AML-193 (cell line): ENCODE measurements at regions not wholly inside any gene's neighbourhood (a gene's known extent, or its start where the extent isn't known, plus 50 kb on each side); places are given as distances from the start of the nearest gene placed in this dataset.

Experiments used
- DNase-seq, 2 experiments: peaks; one replicate each; lab custom pipeline; 2025; lab: John Stamatoyannopoulos, UW

DNA sequence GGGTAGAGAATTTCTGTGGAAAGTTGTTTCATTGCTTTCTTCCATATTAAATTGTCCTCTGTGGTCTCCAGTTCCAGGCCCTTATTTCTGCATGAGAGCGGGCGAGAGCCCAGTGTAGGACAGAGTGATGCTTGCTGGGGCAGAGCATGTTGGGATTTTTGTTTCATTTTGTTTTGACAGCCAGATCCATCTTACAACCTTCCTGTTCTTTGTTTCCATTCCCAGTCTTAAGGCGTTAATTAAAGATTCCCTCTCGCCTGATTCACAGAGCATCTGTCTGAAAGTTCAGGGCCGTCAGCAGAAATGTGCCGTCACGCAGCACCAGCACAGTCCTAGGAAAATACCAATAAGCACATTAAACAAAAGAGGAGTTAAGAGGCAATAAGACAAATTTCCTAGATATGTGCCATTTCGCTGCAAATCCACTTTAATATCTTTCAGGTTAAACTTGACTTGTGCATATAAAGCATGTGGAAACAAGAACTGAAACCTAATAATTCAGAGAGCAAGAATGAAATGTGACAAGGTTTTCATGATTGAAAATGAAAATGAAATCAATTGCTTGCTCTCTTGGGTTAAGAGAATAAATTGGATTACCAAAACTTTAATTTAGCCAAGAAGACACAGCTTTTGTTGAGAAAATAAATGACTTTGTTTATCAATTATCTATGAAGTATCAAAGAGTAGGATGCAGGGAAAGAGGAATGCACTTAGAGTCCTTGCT is 210.7 kb upstream of the SLC10A2 start:
- no peak for DNase-seq

DNA sequence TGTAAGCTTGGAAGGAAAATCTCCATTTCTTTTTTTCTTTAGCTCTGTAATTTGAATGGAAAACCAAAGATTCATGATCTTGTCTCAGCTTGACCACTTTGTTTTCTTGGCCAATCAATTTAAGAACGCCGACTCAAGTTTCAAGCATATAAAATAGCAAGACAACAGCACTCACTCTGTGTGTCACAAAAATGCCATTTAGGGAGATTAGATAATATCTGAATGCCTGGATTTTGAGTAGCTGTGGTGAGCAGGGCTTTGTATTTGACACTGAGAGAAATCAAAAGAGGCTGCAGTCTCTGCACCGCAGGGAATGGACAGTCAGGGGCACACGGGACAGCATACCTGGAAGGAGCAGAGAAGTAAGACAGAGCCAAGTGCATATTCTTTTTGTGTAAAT is 209.5 kb upstream of the SLC10A2 start:
- no peak for DNase-seq

DNA sequence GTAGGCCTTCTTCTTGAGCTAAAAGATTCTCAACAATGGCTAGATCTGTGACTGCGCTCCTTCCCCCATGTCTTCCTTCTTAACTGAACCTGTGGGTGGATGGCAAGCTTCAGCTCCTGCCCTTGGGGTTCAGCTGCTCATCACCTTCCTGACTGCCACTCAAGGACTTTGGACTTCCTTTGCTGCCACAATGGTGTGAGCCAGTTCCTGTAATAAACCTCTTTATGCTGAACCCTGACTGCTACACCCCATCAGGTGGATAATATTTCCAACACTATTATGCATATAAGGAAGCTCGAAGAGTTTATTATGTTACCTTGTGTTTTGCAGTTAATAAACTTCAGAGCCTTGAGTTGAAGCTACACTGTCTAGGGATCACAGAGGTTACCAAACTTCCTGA is 208.9 kb upstream of the SLC10A2 start:
- no peak for DNase-seq

DNA sequence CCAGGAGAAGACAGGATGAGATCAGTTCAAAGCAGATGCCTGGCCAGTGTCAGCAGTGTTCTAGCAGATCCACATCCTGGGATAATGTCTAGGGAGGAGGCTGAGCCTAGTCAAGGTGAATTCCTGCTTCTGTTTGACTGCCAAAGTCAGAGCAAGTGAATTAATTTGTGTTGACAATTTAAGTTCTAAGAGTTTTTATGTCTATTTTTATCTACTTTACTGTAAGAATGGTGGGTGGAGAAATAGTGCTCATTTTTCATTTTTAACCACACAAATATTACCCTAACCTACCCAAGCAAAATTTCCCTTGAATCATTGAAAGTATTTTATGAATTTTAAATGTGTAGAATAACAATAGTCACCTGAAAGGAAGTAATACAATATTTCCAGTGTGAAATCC is 207.6 kb upstream of the SLC10A2 start:
- DNase-seq, result no peak

DNA sequence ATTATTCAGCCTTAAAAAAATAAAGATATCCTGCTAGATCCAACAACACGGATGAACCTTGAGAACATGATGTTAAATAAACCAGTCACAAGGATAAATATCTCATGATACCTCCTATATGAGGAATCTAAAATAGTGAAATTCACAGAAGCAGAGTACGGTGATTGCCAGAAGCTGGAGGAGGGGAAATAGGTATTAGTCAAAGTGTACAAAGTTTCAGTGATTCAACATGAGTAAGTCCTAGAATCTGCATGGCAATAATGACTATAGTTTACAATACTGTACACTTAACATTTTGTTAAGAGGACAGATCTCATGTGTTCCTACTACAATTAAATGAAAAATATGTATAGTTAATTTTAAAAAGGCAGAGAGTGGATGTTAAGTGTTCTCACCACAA is 206.6 kb upstream of the SLC10A2 start:
- DNase-seq, result no peak

DNA sequence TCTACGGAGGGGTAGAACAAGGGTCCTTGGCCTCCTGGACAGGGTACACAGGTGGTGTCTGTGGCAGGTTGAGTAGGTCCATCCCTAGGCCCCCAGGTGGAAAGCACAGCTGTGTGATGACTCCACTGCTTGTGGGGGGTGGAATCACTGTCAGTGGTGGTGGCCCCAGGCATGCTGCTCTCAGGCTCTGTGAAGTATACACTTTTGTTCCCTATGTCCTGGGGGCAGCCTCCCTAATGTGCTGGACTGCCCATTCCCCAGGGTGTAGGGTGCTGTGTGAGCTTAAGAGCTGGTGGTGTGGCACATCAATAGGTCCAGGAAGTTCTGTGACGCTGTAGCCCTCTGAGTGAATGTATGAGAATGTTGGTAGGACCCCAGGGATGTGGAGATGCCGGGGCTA is 197.2 kb upstream of the SLC10A2 start:
- no peak for DNase-seq

DNA sequence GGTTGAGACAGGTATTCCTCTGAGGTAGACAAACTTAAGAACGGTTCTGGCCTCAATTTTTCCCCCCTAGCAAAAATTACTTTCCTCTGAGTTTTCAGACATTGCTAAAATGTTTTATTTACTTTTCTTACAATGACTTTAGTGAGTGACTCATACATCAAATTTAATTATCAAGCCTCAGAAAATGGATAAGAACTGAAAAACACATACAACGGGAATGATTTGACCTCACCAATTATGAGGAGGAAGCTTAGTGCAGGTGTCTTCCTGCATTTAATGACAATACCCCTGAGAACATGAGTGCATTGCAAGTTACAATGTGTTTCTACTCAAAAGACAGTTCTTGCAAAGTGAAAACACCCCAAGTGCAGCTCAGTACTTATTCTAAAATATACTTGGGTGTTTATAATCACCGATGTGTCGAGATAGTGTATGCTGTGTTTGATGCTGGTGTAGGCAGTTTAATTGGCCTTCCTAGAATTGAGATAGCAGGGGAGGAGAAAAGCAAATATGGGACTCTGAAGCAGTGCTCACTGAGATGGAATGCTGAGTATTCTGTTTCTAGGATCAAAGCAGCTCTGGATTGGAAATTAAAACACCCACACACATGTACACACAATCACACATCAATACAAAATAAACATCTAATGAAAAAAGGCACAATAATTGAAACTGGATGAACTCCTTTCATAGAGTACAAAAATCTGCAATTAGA is 189.5 kb upstream of the SLC10A2 start:
- DNase-seq, result no peak

DNA sequence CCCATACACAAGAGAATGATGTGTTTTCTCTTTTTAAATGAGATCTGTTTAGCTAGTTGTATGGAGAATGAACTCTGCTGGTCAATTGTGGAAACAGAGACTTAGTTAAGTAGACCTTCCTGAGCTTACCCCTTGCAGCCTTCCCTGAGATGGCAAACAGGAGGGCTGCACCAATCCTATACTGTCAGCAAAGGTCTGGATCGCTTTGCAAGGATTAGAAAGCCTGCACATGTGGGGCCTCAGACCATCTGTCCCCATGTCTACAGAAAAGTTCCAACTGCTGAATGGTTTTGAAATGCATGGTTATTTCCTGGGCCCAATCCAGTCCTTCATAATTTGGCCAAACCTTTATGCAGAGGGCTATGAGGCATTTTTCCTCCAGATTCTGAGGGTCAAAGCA is 183.9 kb upstream of the SLC10A2 start:
- DNase-seq, result no peak

DNA sequence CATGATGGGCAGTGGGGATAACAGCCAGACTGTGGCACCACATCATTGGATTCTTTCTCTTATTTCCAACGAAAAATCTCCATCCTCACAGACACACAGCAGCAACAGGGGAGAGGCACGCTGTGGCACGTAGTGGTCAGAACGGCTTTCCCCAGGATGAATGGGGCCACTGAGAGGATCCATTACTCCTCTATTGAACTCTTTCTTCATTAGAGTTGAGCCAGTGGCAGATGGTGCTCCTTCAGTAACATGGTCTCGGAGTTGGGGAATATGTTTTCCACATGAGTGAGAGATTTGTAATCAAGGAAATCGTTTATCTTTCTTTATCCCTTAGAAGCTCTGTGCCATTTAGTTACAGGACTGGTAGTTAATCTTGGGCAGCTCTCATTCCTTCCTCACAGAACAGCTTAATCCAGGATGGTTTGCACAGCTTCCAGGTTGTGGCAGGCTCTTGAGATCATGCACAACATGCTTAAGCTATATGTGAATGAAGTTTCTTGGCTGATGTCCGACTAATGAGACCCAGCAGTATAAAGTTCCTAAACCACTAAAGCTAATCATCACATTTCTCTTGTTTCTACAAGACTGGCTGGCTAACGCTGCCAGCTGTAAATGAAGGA is 180.5 kb upstream of the SLC10A2 start:
- no peak for DNase-seq

DNA sequence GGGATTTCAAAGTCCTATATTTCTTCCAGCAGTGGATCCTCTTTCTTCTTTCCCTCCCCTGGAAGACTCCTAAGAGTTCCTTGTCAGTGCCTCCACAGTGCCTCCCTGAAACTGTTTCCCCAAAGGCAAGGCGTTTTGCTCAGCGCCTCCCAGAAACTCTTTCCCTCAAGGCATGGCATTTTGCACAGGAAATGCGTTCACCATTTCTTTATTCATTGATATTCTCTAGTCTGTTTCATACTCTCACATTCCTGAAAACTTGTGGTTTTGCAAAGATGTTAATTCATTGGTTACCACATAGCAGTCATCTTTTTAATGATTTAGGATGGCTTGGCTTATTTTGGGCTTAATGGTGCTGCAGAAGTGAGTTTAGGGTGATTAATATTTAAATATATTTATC is 177.3 kb upstream of the SLC10A2 start:
- DNase-seq, result no peak

DNA sequence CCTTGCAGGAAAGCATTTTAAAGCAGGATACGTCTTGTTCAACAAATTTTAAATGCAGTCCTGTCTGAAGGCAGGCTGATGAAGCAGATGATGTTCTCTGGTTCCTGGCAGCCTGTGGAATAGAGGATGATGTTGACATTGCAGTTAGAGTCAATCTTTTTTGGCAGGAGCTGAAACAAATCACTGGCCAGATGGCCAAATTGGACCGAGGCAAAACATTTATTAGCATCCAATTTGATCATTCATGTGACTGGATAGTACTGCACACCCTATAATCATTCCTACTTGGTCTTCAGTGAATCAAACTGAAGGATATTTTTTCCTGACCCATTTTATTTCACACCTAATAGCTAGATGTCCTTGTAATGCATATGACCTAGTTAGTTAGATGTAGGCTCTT is 172.2 kb upstream of the SLC10A2 start:
- DNase-seq, result no peak

DNA sequence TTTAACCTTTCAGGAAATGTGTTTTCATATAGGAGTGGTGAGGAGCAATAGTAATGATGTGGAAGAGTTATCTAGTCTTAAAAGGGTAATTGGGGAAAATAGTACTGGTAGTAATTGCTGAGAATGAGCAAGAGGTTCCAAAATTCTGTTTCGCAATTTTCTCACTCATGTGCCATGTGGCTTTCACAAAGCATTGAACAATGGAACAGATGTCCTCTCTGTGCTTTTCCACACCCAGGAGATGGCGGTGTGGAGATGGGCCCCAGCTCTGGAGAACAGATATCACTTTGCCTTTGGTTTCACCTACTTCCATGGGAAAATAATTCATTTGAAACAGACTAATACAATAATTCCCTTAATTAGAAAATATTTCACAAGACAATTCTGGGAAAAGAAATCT is 170.0 kb upstream of the SLC10A2 start:
- no peak for DNase-seq

DNA sequence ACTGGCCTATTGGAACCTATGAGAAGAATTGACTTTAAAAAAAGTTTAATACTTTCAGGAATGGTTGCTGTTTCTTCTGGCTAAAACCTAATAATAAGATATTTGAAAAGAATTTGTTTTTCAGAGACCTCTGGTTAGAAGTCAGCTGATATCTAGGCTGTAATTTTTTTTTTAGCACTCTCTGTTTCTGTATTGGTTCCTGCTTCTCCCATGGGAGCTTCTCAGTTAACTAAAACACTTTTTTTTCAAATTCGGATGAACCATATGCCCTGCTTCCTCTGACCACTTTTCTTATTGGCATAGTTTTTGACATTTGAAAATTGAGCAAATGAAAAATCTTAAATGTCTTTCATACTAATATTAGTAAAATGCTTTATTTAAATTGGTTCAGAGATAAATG is 163.5 kb upstream of the SLC10A2 start:
- DNase-seq, result no peak

DNA sequence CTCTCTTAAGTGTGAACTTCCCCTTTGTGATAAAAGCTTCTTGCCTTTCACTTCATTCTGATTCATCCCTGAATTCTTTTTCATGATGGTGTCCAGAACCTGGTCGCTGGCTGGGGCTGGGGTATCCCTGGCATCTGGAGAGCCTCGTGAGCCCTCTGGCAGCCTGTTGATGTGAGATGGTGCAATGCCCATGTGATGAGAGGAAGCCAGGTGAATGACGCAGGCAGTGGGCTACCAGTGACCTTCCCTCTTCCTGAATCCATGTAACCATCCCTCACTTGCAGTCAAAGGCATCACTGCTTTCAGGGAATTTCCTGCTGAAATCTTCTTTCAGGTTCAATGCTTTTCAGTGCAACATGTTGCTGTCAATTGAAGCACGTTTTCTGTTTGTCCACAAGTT is 158.6 kb upstream of the SLC10A2 start:
- DNase-seq, result no peak

DNA sequence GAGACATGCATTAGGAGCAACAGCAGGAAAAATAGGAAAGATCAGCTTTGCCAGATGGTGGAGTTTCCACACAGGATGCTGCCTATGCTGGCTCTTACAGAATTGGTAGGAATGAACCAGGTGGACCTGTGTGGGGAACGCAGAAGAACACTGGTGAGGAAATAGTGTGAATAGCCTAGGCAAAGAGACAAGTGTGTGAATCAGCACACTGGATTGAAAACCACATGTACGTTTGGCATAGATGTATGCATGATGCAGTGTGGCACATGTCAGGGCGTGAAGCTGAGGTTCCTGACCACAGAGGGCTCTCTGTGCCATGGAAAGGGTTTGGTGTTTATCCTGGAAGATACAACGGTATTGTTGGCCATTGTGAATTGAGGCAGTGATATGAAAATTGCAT is 156.5 kb upstream of the SLC10A2 start:
- no peak for DNase-seq

DNA sequence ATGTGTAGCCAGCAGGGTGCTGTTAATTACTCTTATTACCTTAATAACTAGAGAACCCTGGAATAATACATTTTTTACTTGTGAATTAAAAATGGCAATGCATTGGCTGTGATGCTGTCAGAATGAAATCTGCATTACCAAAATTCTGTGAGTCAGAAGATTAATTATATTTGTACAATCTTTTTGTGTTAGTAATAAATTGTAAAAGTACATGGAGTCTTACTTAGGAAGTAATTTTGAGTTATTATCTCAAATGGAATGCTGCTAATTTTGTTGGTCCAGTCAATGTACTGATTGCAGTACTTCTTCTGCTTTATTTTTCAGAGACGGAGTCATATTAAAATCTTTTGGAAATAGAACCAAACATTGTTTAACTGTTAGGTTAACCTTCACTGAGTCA is 152.0 kb upstream of the SLC10A2 start:
- no peak for DNase-seq

DNA sequence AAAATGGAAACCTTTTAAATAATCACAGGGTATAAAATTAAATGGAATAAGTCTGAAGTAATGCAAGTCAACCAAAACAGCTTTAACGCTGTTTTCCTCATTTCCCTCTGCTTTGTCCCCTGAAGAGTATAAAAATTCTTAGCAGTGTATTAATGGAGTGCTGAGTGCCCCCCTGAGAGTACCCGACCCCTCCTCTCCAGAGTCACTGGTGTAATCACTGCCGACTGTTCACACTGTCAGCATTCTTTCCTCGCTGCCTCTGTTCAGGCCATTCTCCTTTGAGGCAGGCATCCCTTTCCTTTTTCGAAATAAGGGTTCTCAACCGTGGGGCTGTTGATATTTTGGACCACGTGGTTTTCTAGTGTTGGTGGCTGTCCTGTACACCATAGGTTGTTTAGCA is 146.9 kb upstream of the SLC10A2 start:
- DNase-seq, result no peak

DNA sequence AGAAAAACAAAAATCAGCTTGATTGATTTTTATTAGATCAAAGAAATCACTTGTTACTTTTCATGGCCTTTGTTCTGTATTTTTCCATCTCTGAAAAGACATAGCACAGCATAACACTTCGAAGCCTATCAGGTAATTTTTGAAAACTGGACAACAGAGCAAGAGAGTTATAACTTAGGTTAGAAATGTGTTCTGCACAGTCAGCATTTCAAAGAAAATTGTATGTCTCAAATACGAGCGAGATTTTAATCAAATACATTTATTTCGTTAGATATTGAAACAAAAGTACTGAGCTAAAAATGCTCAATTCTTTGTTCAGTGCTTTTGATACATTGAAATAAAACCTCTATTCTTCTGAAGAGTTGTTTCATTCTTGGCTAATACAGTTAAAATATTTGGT is 144.1 kb upstream of the SLC10A2 start:
- no peak for DNase-seq

DNA sequence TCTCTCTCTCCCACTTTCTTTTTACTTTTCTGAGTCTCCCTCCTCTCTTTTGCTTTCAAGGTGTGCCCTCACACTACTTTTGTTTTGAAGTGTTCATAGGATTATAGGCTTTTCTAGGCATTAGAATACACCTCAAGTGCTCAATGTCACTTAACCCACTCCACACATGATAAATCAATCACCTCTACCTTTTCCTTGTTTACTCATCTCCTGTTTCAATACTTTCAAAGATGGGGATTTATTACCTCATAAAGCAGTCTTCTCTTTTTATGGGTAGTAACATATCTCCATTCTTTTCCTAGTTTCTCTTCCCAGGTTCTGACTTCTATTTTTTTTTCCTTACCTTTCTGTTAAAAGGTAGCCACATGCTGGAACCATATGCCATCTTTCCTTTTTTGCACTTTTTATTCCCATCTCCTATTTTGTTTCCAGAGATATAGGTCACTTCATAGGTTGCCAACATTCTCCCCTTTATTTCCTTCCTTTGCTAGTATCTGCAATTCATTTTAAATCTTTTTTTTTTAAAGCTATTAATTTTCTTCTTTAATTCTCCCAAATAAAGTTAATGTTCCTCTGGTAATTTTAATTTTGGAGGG is 137.6 kb upstream of the SLC10A2 start:
- DNase-seq, result no peak

DNA sequence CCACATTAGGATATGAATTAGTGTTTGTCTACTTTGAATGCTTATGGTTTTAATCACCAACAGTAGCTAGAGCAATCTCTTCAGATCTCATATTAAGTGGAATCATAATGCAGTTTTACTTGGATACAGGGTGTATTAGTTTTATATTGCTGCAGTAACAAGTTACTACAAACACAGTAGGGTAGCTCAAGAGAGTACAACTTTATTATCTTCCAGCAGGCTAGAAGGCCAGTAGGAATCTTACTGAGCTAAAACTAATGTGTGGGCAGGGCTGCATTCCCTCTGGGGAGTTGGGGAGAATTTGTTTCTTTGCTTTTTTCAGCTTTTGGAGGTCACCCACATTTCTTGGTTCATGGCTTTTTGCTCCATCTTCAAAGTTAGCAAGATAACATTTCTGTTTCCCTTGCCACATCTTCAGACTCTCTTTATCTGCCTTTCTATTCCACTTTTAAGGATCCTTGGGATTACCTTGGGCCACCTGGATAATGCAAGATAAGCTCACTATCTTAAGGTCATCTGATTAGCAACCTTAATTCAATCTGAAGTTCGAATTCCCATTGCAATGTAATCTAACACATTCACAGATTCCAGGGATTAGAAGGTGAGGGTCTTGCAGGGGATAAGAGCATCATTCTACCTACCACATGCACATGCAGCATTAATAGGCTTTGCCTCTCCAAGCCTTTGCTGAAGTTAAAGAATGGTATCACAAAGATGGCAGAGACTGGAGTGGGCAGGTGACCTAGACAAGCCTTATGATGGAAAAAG is 134.1 kb upstream of the SLC10A2 start:
- DNase-seq, result no peak

DNA sequence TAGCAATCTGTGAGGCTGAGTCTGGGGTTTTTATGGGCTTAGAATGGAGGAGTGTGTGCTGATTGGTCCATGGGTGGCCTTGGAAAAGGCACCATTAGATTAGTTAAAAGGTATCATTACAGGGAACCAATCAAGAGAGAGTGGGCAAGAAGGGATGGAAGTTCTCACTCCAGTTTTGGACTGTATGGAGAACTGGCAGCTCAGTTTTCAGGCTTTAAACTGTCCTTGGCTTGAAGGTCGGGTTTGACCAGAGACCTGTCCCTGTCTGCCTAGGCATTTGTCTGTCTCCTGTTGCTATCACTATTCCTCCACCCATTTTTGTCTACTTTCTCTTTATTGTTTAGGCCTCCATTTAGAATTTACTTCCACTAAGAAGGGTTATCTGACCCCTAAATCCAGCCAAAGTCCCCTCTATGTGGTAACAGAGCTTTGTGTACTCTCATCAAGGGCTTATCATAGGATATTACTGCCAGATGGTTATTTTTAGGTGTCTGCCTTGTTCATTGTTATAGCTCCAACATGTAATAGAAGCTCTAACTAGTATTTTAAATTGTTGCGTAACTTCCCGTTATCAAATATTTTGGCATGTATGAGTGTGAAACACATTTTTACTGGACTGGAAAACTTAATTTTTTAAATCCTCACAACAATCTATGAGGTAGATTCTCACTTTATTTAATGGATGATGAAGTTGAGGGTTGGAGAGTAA is 133.3 kb upstream of the SLC10A2 start:
- DNase-seq, result no peak

DNA sequence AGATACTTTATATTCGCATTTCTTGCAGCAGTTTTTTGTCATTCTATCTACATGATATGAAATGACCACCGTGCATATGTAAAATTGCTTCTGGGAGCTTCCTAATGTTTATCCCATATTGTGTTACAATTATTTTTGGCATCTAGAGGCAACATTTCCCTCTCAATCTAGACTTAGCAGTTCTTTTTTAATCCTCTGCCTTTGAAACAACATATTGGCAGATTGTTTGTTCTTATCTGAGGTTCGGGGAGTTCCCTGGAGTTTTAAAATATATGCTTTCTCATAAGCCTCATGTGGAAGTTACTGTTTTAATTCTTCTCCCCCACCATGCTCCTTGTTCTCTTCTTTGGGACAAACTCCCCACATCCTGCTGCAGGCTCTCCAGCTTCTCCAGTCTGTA is 130.1 kb upstream of the SLC10A2 start:
- DNase-seq, result no peak
